ENCODE measurements at regions not wholly inside any gene's neighbourhood (a gene's known extent, or its start where the extent isn't known, plus 50 kb on each side); places are given as distances from the start of the nearest gene placed in this dataset.

DNA sequence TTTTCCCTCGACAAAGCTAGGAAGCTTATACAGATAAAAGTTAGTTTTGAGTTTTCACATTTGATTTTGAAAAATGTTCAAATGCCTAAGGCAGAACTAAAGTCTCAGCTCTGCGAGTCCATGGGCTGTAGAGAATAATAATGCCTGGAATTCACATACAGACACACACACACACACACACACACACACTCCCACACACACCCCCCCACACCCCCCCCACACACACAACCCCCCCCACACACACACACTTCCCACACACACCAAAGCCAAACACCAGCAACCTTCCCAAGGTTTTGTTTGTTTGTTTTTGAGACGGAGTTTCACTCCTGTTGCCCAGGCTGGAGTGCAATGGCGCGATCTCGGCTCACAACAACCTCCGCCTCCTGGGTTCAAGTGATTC lies 62.8 kb upstream of the EIF5 start:
- TF ChIP-seq POLR2A (IDR thresholded peaks at IDR 0.05; ENCODE audit: low read length) (no peak), GATA1 (IDR thresholded peaks at IDR 0.05; ENCODE audit: low read depth, low read length) (no peak)

All from erythroblast (primary cell).